Activated CD4-positive, alpha-beta T cell treated with anti-CD3 and anti-CD28 coated beads for 36 hours (primary cell): ENCODE measurements at regions not wholly inside any gene's neighbourhood (a gene's known extent, or its start where the extent isn't known, plus 50 kb on each side); places are given as distances from the start of the nearest gene placed in this dataset.

Source experiments
- ATAC-seq: fragments of 200-7000 bp; cut with Tn5 transposase; one replicate; pipeline ENCODE4 v1.10.0; 2021; ENCODE audit warnings: mild to moderate bottlenecking, moderate library complexity
- CTCF ChIA-PET: fragments of 350-600 bp; sonication (Branson Sonifier 250); formaldehyde crosslinking; loops from one replicate; lab custom pipeline; 2021; ENCODE audit warnings: antibody characterized with exemption; lab: Charles Lee
- POLR2A ChIA-PET: fragments of 350-600 bp; sonication (Branson Sonifier 250); formaldehyde crosslinking; loops from one replicate; lab custom pipeline; 2021; ENCODE audit warnings: antibody characterized with exemption, inconsistent platforms; lab: Charles Lee
- DNase-seq: peaks from one replicate; pipeline ENCODE4 v3.0.0-alpha.2; 2020
- H3K27ac Mint-ChIP-seq: one replicate; pipeline ENCODE4 v1.8.0; 2021; ENCODE audit warnings: mixed read lengths
- H3K27me3 Mint-ChIP-seq: one replicate; pipeline ENCODE4 v1.8.0; 2021; ENCODE audit warnings: mixed read lengths
- H3K36me3 Mint-ChIP-seq: one replicate; pipeline ENCODE4 v1.8.0; 2021; ENCODE audit warnings: low read depth, mixed read lengths
- H3K4me1 Mint-ChIP-seq: one replicate; pipeline ENCODE4 v1.8.0; 2021; ENCODE audit warnings: mixed read lengths
- H3K4me3 Mint-ChIP-seq: one replicate; pipeline ENCODE4 v1.8.0; 2021; ENCODE audit warnings: mild to moderate bottlenecking, moderate library complexity, mixed read lengths
- H3K9me3 Mint-ChIP-seq: one replicate; pipeline ENCODE4 v1.8.0; 2021; ENCODE audit warnings: low read depth, mixed read lengths
- intact Hi-C, 2 experiments: fragments of 100-400 bp; cut with DNase I in 1 of 2; cut with micrococcal nuclease in 1 of 2; formaldehyde crosslinking; loops; one replicate each; pipeline versions ENCODE4 v1.14.2 to v1.15.1; 2022 to 2024; cut with DNase I, micrococcal nuclease

GRCh38 chr16:61243954-61244353, 792.3 kb downstream of the CDH8 start:
- no peak for DNase-seq
- ChIA-PET CTCF (no interaction called here), POLR2A (no interaction called here)
- no peak overlapping the region for H3K4me3 Mint-ChIP-seq
- H3K9me3 Mint-ChIP-seq, result peaks cover 6% of the 10 kb centered on the region
- no peaks in the 10 kb centered on the region for H3K36me3 Mint-ChIP-seq
- ATAC-seq, result no peak
- H3K4me1 Mint-ChIP-seq, result no peaks in the 10 kb centered on the region
- no peak overlapping the region for H3K27ac Mint-ChIP-seq
- H3K27me3 Mint-ChIP-seq, result no peaks in the 10 kb centered on the region
- intact Hi-C loops, result no loop called here

- H3K27ac Mint-ChIP-seq, result no peak overlapping the region
- intact Hi-C loops, result no loop called here
- ATAC-seq (no peak), DNase-seq (no peak)
- POLR2A ChIA-PET, result no interaction called here
- H3K36me3 Mint-ChIP-seq, result no peaks in the 10 kb centered on the region
- H3K27me3 Mint-ChIP-seq, result no peaks in the 10 kb centered on the region
- no peaks in the 10 kb centered on the region for H3K4me1 Mint-ChIP-seq
- CTCF ChIA-PET, result interaction anchor here (0.6 to 0.8 kb wide), 2 partner anchors 22 to 1654 kb away, joined by 3 to 6 read pairs; no protein-coding TSS in a partner anchor
- no peak overlapping the region for H3K4me3 Mint-ChIP-seq
- peaks cover 7% of the 10 kb centered on the region for H3K9me3 Mint-ChIP-seq
Observed at GRCh38 chr16:61237884-61238485, 798.3 kb downstream of the CDH8 start.

GRCh38 chr16:61233713-61234112, 802.5 kb downstream of the CDH8 start:
- no peaks in the 10 kb centered on the region for H3K36me3 Mint-ChIP-seq
- POLR2A ChIA-PET, result no interaction called here

GRCh38 chr16:61228371-61228770, 807.9 kb downstream of the CDH8 start:
- no peaks in the 10 kb centered on the region for H3K27me3 Mint-ChIP-seq
- CTCF ChIA-PET, result no interaction called here
- no peaks in the 10 kb centered on the region for H3K4me1 Mint-ChIP-seq
- H3K9me3 Mint-ChIP-seq, result peaks cover 15% of the 10 kb centered on the region
- POLR2A ChIA-PET, result no interaction called here
- no peak for ATAC-seq
- no peak for DNase-seq
- no peak overlapping the region for H3K4me3 Mint-ChIP-seq
- intact Hi-C loops, result no loop called here
- H3K27ac Mint-ChIP-seq, result no peak overlapping the region
- H3K36me3 Mint-ChIP-seq, result no peaks in the 10 kb centered on the region

More at GRCh38 chr16:61233713-61234112, 802.5 kb downstream of the CDH8 start:
- peaks cover 13% of the 10 kb centered on the region for H3K9me3 Mint-ChIP-seq
- H3K27me3 Mint-ChIP-seq, result no peaks in the 10 kb centered on the region
- no peak overlapping the region for H3K4me3 Mint-ChIP-seq
- ATAC-seq (no peak), DNase-seq (no peak)
- CTCF ChIA-PET, result no interaction called here
- no peaks in the 10 kb centered on the region for H3K4me1 Mint-ChIP-seq
- intact Hi-C loops, result no loop called here
- H3K27ac Mint-ChIP-seq, result no peak overlapping the region

- intact Hi-C loops, result no loop called here
- DNase-seq, result no peak
- ATAC-seq, result no peak
- Mint-ChIP-seq H3K36me3 (no peaks in the 10 kb centered on the region), H3K27ac (no peak overlapping the region), H3K4me1 (no peaks in the 10 kb centered on the region), H3K9me3 (peaks cover 6% of the 10 kb centered on the region), H3K4me3 (no peak overlapping the region), H3K27me3 (no peaks in the 10 kb centered on the region)
- POLR2A ChIA-PET, result no interaction called here
- CTCF ChIA-PET, result interaction anchor here (1.1 kb wide), 1 partner anchor 22 kb away, joined by 3 read pairs; no protein-coding TSS in a partner anchor
Observed at GRCh38 chr16:61215605-61216004, 820.6 kb downstream of the CDH8 start.

GRCh38 chr16:61214780-61215179, 821.5 kb downstream of the CDH8 start:
- DNase-seq (no peak), ATAC-seq (no peak)
- no peaks in the 10 kb centered on the region for H3K4me1 Mint-ChIP-seq
- CTCF ChIA-PET, result interaction anchor here (0.6 kb wide), 1 partner anchor 91 kb away, joined by 3 read pairs; no protein-coding TSS in a partner anchor
- H3K36me3 Mint-ChIP-seq, result no peaks in the 10 kb centered on the region
- no peak overlapping the region for H3K4me3 Mint-ChIP-seq
- intact Hi-C loops, result no loop called here
- H3K27ac Mint-ChIP-seq, result no peak overlapping the region
- H3K9me3 Mint-ChIP-seq, result peaks cover 6% of the 10 kb centered on the region
- no peaks in the 10 kb centered on the region for H3K27me3 Mint-ChIP-seq
- POLR2A ChIA-PET, result no interaction called here

- no peaks in the 10 kb centered on the region for H3K36me3 Mint-ChIP-seq
- intact Hi-C loops, result no loop called here
- ChIA-PET CTCF (no interaction called here), POLR2A (no interaction called here)
- no peaks in the 10 kb centered on the region for H3K4me1 Mint-ChIP-seq
- no peak for DNase-seq
- H3K27ac Mint-ChIP-seq, result no peak overlapping the region
- no peaks in the 10 kb centered on the region for H3K27me3 Mint-ChIP-seq
- H3K4me3 Mint-ChIP-seq, result no peak overlapping the region
- H3K9me3 Mint-ChIP-seq, result peaks cover 21% of the 10 kb centered on the region
- no peak for ATAC-seq
Observed at GRCh38 chr16:61210076-61210475, 826.2 kb downstream of the CDH8 start.

GRCh38 chr16:61195006-61195405, 841.2 kb downstream of the CDH8 start:
- Mint-ChIP-seq H3K36me3 (no peaks in the 10 kb centered on the region), H3K4me3 (no peak overlapping the region), H3K27me3 (no peaks in the 10 kb centered on the region), H3K9me3 (peaks cover 25% of the 10 kb centered on the region), H3K4me1 (no peaks in the 10 kb centered on the region), H3K27ac (no peak overlapping the region)
- ChIA-PET CTCF (no interaction called here), POLR2A (no interaction called here)
- no peak for ATAC-seq
- DNase-seq, result no peak
- intact Hi-C loops, result no loop called here

GRCh38 chr16:61194573-61194972, 841.7 kb downstream of the CDH8 start:
- no peak for ATAC-seq
- H3K4me3 Mint-ChIP-seq, result no peak overlapping the region
- POLR2A ChIA-PET, result no interaction called here
- H3K9me3 Mint-ChIP-seq, result peaks cover 26% of the 10 kb centered on the region
- no peaks in the 10 kb centered on the region for H3K36me3 Mint-ChIP-seq
- intact Hi-C loops, result no loop called here
- H3K27ac Mint-ChIP-seq, result no peak overlapping the region
- no peaks in the 10 kb centered on the region for H3K27me3 Mint-ChIP-seq
- no peak for DNase-seq
- no peaks in the 10 kb centered on the region for H3K4me1 Mint-ChIP-seq
- CTCF ChIA-PET, result no interaction called here

- intact Hi-C loops, result no loop called here
- ChIA-PET CTCF (no interaction called here), POLR2A (no interaction called here)
- H3K36me3 Mint-ChIP-seq, result no peaks in the 10 kb centered on the region
- ATAC-seq (no peak), DNase-seq (no peak)
- H3K27me3 Mint-ChIP-seq, result no peaks in the 10 kb centered on the region
- H3K9me3 Mint-ChIP-seq, result peaks cover 13% of the 10 kb centered on the region
- H3K4me3 Mint-ChIP-seq, result no peak overlapping the region
- no peak overlapping the region for H3K27ac Mint-ChIP-seq
- H3K4me1 Mint-ChIP-seq, result no peaks in the 10 kb centered on the region
Observed at GRCh38 chr16:61182391-61182790, 853.8 kb downstream of the CDH8 start.

GRCh38 chr16:61181982-61182381, 854.3 kb downstream of the CDH8 start:
- ChIA-PET POLR2A (no interaction called here), CTCF (no interaction called here)
- H3K36me3 Mint-ChIP-seq, result no peaks in the 10 kb centered on the region
- intact Hi-C loops, result no loop called here
- peaks cover 15% of the 10 kb centered on the region for H3K9me3 Mint-ChIP-seq
- DNase-seq, result no peak
- no peak overlapping the region for H3K4me3 Mint-ChIP-seq
- H3K27me3 Mint-ChIP-seq, result no peaks in the 10 kb centered on the region
- no peaks in the 10 kb centered on the region for H3K4me1 Mint-ChIP-seq
- ATAC-seq, result no peak
- no peak overlapping the region for H3K27ac Mint-ChIP-seq

GRCh38 chr16:61179561-61179960, 856.7 kb downstream of the CDH8 start:
- POLR2A ChIA-PET, result no interaction called here
- intact Hi-C loops, result no loop called here

More at GRCh38 chr16:61179561-61179960, 856.7 kb downstream of the CDH8 start:
- Mint-ChIP-seq H3K9me3 (peaks cover 24% of the 10 kb centered on the region), H3K4me1 (no peaks in the 10 kb centered on the region), H3K36me3 (no peaks in the 10 kb centered on the region), H3K27ac (no peak overlapping the region), H3K4me3 (no peak overlapping the region), H3K27me3 (no peaks in the 10 kb centered on the region)
- no peak for DNase-seq
- no peak for ATAC-seq
- CTCF ChIA-PET, result no interaction called here
